ENCODE measurements at regions not wholly inside any gene's neighbourhood (a gene's known extent, or its start where the extent isn't known, plus 50 kb on each side); places are given as distances from the start of the nearest gene placed in this dataset.

DNA sequence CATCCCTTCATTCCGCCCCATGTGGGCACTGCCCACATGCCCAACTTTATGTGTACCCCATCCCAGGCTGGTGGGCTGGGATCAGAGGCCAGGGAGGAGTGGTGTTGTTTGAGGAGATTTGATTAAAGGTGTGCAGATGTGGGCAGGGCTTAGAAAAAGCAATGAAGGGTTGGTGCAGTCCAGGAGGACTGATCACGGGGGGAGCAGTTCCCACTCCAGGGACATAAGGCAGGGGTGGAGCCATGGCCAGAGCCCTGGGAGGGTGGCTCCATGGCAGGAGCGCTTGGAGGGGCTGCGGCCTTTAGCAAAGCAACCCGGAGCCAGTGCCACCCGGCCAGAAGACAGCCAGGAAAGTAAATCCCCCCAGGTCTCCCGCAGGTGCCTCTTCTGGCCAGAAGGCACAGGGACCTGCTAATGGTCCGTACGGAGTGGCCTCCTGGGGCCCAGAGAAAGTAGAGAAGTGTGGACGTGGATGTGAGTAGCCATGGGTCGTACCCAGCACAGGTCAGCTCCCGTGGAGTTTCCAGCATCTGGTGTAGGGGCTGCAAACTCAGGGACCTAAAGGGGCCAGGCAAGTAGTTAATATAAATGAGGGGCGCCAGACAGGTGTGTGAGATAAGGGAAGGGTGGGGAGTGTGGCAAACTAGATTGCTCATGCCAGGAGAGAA lies 62.1 kb upstream of the APCDD1L start:
- Histone ChIP-seq H3K79me2 (ENCODE audit: control insufficient read depth, insufficient read depth, low read length) (no peaks in the 10 kb centered on the region), H3K4me1 (ENCODE audit: control insufficient read depth, insufficient read depth, low read length) (no peaks in the 10 kb centered on the region), H3K36me3 (ENCODE audit: control insufficient read depth in 2 of 2, insufficient read depth in 2 of 2, low read length in 1 of 2) (no peaks in the 10 kb centered on the region), H3K27ac (ENCODE audit: control insufficient read depth, insufficient read depth) (no peak overlapping the region), H3K4me2 (ENCODE audit: control insufficient read depth, insufficient read depth) (no peak overlapping the region), H3K9me3 (replicated peaks; ENCODE audit: control insufficient read depth, insufficient read depth, low read length) (no peaks in the 10 kb centered on the region; the same call in 2 of the 3 replicates), H4K20me1 (ENCODE audit: control insufficient read depth, insufficient read depth) (no peaks in the 10 kb centered on the region), H2AFZ (ENCODE audit: control insufficient read depth, low read depth, low read length) (no peak overlapping the region), H3K9ac (ENCODE audit: control insufficient read depth, insufficient read depth, low read length) (no peak overlapping the region), H3K4me3 (no peak overlapping the region), H3K27me3 (replicated peaks in 1 of 2; ENCODE audit: control insufficient read depth in 2 of 2, insufficient read depth in 2 of 2, low read length in 1 of 2) (peaks cover 0 to 1% of the 10 kb centered on the region in 2 experiments; a peak in 3 of 4 replicates)
- ChIA-PET RAD21 (ENCODE audit: unreplicated experiment) (no interaction called here), POLR2A (no interaction called here), SMC1A (ENCODE audit: uncharacterized antibody, unreplicated experiment) (no interaction called here), CTCF (no interaction called here)
- no TSS peak for BruUV-seq (replicated peaks)
- ATAC-seq, result no peak
- TF ChIP-seq NBN (IDR thresholded peaks at IDR 0.05), result no peak
- TF ChIP-seq, protein P1, sequence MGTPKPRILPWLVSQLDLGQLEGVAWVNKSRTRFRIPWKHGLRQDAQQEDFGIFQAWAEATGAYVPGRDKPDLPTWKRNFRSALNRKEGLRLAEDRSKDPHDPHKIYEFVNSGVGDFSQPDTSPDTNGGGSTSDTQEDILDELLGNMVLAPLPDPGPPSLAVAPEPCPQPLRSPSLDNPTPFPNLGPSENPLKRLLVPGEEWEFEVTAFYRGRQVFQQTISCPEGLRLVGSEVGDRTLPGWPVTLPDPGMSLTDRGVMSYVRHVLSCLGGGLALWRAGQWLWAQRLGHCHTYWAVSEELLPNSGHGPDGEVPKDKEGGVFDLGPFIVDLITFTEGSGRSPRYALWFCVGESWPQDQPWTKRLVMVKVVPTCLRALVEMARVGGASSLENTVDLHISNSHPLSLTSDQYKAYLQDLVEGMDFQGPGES (IDR thresholded peaks at IDR 0.05), result no peak
- TF ChIP-seq CUX1 (IDR thresholded peaks at IDR 0.05; ENCODE audit: insufficient replicate concordance, low read depth, low read length), result no peak
- no peak for TF ChIP-seq RB1 (IDR thresholded peaks at IDR 0.05; ENCODE audit: borderline replicate concordance)
- no peak for TF ChIP-seq CHD4 (IDR thresholded peaks at IDR 0.05)
- no peak for TF ChIP-seq FOS (IDR thresholded peaks at IDR 0.05; ENCODE audit: borderline replicate concordance, extremely low read depth, insufficient read length)
- TF ChIP-seq SP1 (IDR thresholded peaks at IDR 0.05; ENCODE audit: low read depth, low read length), result no peak
- TF ChIP-seq ESRRA (IDR thresholded peaks at IDR 0.05; ENCODE audit: low read length), result no peak
- no peak for TF ChIP-seq CBX5 (IDR thresholded peaks at IDR 0.05; ENCODE audit: low read depth)
- TF ChIP-seq SREBF1 (IDR thresholded peaks at IDR 0.05; ENCODE audit: low read length), result no peak
- TF ChIP-seq ZNF622 (IDR thresholded peaks at IDR 0.05), result no peak
- TF ChIP-seq SMAD5 (IDR thresholded peaks at IDR 0.05; ENCODE audit: low read depth), result no peak
- TF ChIP-seq ZNF687 (IDR thresholded peaks at IDR 0.05), result no peak
- TF ChIP-seq ZNF217 (IDR thresholded peaks at IDR 0.05), result no peak
- DNase-seq (ENCODE audit: low read depth, low spot score), result no peak
- WGBS (ENCODE audit: insufficient coverage, insufficient replicate concordance, low lambda C conversion rate, missing lambda C conversion rate), result 37% methylated on average over 13 of the region's 13 CpGs
- FAIRE-seq, result no peak
- intact Hi-C loops (cut with micrococcal nuclease; ENCODE audit: unreplicated experiment) (no loop called here), in situ Hi-C loops (cut with MboI) (no loop called here)

Measured in GM12878 (cell line).